ENCODE measurements at regions not wholly inside any gene's neighbourhood (a gene's known extent, or its start where the extent isn't known, plus 50 kb on each side); places are given as distances from the start of the nearest gene placed in this dataset.
"Not testable (repeated sequence)": the region's sequence is repeated elsewhere in the genome, so short reads cannot be mapped to it uniquely, and the experiment has no call there.

DNA sequence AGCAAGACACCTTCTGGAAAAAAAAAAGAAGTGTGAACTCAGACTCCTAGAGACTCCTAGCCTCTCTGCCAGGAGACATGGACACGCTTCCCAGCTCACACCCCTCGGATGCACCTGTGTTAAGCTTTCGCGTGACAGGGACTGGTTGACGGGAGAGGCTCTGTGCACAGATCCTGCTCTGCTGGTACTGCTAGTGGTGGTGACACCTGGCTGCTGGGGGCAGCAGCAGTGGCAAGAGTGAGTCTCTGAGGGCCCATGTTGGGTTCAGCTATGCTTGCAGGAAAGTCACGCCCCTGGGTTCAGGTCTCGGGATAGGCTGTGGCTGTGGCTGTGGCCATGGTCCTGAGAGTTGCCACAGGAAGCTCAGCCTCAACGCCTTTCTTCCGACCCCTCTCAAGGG is 81.1 kb downstream of the XRCC2 start:
- DNase-seq (ENCODE audit: low read depth) = no peak

DNA sequence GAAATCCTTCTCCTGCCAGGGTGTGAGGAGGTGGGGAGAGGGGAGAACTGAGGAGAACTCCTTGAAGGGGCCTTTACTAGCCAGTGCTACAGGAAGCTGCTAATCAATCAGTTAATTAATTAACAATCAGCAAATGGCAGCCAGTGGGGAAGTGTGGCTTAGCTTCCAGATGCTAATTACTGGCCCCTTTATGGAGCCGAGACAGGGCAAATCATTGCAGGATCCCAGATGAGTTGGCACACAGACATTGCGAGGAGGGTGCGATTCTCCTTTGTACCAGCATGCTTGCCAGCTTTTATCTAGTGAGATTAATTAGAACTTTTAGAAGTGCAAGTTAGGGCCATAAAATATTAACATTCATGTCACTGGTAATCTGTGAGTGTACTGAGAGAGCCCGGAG is 84.0 kb downstream of the XRCC2 start:
- no peak for DNase-seq (ENCODE audit: low read depth)

- DNase-seq (ENCODE audit: low read depth) = no peak
Measured at GRCh38 chr7:152590481-152590880, 85.5 kb downstream of the XRCC2 start.

GRCh38 chr7:152589821-152590220 is 86.1 kb downstream of the XRCC2 start:
- DNase-seq (ENCODE audit: low read depth) = not testable (repeated sequence)

DNA sequence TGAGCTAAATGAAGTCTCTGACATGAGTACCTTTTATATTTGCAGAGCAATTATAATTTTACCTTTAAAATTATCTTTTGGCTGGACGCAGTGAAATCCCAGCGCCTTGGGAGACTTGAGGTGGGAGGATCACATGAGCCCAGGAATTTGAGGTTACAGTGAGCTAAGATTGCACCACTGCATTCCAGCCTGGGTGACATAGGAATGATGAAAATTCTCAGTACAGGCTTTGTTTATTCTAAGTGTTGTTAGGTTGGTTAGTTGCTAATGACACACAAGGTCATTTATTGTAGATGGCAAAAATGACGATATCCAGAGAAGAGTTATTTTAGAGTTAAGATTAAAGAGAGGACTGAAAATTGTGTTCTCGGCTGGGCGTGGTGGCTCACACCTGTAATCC is 87.6 kb downstream of the XRCC2 start:
- DNase-seq (ENCODE audit: low read depth) = peak; percentile 84

DNA sequence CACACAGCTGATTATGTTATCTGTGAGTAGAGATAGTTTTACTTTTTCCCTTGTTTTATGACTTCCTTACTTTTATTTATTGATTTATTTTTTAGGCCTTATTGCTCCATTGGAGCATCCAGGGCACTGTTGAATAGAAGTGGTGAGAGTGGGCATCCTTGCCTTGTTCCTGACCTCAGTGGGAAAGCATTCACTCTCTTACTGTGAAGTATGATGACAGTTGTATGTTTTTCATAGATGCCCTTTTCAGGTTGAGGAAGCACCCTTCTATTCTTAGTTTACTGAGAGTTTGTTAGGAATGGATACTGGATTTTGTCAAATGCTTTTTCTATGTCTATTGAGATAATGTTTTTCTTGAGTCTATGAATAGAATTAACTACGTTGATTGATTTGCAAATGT is 88.6 kb downstream of the XRCC2 start:
- DNase-seq (ENCODE audit: low read depth) = no peak

- DNase-seq (ENCODE audit: low read depth) = no peak
Measured at GRCh38 chr7:152583006-152583405, 92.9 kb downstream of the XRCC2 start.

DNA sequence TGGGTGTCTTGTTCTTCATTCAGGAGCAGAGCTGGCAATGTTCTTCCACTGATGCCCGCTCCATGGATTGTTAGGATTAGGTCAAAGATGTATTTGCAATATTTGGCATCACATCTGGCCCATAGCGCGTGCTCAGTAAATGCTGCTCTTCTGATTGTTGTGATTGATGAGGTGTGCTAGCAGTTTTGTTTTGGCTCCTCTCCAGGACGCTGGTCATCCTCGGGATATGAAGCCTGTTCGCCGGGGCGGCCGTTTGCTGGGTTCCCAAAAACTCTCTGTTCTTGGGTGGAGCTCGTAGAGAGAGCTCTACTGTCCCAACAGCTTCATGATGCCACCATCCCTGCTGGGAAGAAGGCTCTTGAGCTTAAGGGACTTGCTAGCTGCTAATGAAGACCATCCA is 96.9 kb downstream of the XRCC2 start:
- no peak for DNase-seq (ENCODE audit: low read depth)

DNA sequence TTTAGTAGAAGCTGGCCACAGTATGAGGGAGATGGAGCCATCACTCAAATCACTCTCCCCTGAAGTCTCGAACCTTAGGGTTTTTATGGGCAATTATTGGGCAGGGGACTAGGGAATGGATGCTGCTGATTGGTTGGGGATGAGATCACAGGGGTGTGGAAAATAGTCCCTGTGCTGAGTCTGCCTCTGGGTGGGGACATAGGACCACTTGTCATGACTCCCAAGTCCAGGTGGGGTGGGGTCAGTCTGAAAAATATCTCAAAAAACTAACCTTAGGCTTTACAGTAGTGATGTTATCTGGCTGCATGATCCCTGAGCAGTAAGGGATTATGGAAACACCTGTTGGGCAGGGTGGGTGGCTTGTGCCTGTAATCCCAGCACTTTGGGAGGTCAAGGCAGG is 98.6 kb downstream of the XRCC2 start:
- no peak for DNase-seq (ENCODE audit: low read depth)

- no peak for DNase-seq (ENCODE audit: low read depth)
Measured at GRCh38 chr7:152574892-152575548, 100.9 kb downstream of the XRCC2 start.

- DNase-seq (ENCODE audit: low read depth) = not testable (repeated sequence)
Measured at GRCh38 chr7:152573186-152573585, 102.8 kb downstream of the XRCC2 start.

- no peak for DNase-seq (ENCODE audit: low read depth)
Measured at GRCh38 chr7:152572101-152572500, 103.8 kb downstream of the XRCC2 start.

- no peak for DNase-seq (ENCODE audit: low read depth)
Measured at GRCh38 chr7:152571068-152571467, 104.9 kb downstream of the XRCC2 start.

DNA sequence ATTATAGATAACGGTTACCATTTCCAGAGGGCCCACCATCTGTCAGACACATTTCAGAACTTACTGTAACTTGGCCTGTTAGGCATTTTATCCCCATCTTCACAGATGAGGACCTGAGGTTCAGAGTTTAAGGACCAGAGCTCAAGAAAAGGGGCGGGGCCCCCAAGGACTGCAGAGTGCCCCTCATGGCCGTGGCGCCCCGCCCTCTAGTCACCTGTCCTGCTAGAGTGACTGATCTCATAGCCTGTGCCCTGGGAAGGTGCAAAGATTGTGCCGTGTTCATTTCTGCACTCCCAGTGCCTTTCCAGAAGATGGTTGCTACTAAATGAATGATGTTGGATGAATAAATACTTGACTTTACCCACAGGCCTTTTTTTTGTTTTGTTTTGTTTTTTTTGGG is 107.0 kb downstream of the XRCC2 start:
- DNase-seq (ENCODE audit: low read depth) = no peak

- no peak for DNase-seq (ENCODE audit: low read depth)
Measured at GRCh38 chr7:152565731-152566130, 110.2 kb downstream of the XRCC2 start.

DNA sequence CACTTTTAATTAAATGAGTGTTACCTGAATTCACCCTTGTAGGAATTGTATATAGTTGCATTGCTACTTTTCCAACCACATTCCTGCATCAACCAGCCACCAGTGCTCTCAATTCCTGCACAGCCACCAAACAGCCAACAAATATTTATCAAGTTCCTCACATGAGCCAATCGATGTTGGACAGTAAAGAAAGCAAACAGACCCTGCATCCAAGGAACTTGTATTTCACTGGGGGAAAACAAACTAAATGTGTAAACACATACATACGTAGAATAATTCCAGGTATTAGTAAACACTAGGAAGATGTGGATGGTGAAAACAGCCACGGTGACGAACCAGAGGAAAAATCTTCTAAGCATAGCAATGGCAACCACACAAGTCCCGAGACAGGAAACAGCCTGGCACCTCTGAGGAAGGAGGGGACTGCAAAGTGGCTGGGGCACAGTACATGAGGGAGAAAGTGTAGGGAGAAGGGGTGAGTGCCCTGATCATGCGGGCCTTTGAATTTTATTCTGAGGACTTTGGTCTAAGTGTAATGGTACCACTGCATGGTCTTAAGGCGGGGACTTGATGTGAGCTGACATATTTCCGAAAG is 111.2 kb downstream of the XRCC2 start:
- no peak for DNase-seq (ENCODE audit: low read depth)

GRCh38 chr7:152556013-152556755 is 119.8 kb downstream of the XRCC2 start:
- no peak for DNase-seq (ENCODE audit: low read depth)

DNA sequence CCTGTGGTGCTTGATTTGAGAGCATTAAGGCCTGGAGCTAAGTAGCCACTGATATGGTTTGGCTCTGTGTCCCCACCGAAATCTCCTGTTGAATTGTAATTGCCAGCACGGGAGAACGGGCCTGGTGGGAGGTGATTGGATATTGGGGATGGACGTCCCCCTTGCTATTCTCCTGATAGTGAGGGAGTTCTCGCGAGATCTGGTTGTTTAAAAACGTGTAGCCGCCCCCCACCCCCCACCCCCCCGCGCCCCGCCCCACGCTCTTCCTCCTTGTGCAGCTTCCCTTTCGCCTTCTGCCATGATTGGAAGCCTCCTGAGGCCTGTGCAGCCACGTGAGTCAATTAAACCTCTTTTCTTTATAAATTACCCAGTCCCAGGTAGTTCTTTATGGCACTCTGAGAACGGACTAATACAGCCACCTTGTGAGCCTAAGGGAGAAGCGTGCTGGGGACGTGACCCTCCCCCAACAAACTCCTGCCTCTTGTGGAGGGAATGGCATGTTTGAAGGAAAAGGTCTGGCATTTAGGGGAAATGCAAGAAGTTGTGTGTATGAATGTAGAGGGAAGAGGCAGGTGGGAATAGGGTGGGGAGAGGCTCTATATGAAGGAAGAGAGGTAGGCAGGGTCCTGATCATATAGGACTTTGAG is 118.0 kb upstream of the KMT2C start:
- no peak for DNase-seq (ENCODE audit: low read depth)

- DNase-seq (ENCODE audit: low read depth) = no peak
Measured at GRCh38 chr7:152551304-152552036, 115.7 kb upstream of the KMT2C start.

DNA sequence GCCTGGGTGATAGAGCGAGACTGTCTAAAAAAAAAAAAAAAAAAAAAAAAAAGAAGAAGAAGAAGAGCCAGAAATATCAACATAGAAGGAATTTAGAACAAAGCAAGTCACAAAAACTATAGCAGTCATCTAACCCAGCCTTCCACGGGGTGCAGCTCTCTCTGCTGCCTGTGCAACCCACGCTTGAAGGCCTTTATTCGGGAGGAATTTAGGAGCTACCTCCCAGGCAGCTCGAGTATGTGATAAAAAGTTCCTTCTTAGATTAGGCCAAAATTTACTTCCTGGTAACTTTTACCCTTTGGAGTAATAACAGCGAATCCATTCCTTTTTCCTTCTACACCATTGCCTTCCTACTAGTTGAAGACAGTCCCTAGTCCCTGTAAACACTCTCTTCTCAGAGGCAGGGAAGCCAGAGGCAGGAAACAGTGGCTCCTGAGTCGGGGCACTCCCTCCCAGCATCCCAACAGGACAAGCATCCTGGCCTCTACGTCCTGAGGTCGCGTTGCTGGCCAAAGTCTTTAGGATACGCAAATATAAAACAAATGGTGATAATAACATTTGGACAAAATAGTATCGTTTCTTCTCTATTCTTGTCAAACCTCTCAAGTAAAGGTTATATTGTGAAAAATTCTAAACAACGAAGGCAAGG is 109.3 kb upstream of the KMT2C start:
- DNase-seq (ENCODE audit: low read depth) = no peak

- DNase-seq (ENCODE audit: low read depth) = no peak
Measured at GRCh38 chr7:152544481-152544927, 108.7 kb upstream of the KMT2C start.

DNA sequence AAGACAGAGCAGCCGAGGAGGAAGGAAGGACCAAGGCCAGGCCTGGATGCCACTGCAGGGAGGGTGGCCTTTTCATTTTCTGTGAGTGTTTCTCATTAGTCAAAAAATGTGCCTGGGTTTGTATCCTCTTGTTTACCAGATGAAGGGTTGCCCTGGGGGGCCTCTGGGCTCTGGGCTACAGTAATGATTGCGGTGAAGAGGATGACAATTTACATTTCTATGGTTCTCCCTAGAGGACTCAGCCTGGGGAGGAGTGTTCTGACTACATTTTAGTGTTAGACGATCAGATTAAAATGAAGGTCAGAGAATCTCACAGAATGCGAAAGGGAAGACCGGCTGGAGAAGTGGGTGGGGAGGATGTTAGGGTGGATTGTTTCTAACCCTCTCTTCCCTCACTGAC is 108.0 kb upstream of the KMT2C start:
- no peak for DNase-seq (ENCODE audit: low read depth)
